H9 (cell line): ENCODE measurements at regions not wholly inside any gene's neighbourhood (a gene's known extent, or its start where the extent isn't known, plus 50 kb on each side); places are given as distances from the start of the nearest gene placed in this dataset.

Source experiments
- DNase-seq: peaks from one replicate; pipeline ENCODE4 v3.0.0-alpha.2; 2017
- H2AFZ ChIP-seq: one replicate; pipeline ENCODE4 v1.6.1; 2013; ENCODE audit warnings: mild to moderate bottlenecking, low read length, control low read depth, moderate library complexity
- H2AK5ac ChIP-seq: 2 replicates; pipeline ENCODE4 v1.6.1; 2013; ENCODE audit warnings: low read length, control low read depth, mixed read lengths; ENCODE audit not compliant: insufficient read length
- H2BK120ac ChIP-seq: one replicate; pipeline ENCODE4 v1.6.1; 2013; ENCODE audit warnings: low read depth, mild to moderate bottlenecking, low read length, control low read depth, inconsistent platforms; ENCODE audit not compliant: poor library complexity, severe bottlenecking
- H2BK12ac ChIP-seq: 2 replicates; pipeline ENCODE4 v1.6.1; 2013; ENCODE audit warnings: low read length, control low read depth, mixed read lengths, low read depth; ENCODE audit not compliant: insufficient read length
- H2BK15ac ChIP-seq: 2 replicates; pipeline ENCODE4 v1.6.1; 2013; ENCODE audit warnings: low read depth, low read length, control low read depth
- H2BK20ac ChIP-seq: one replicate; pipeline ENCODE4 v1.6.1; 2013; ENCODE audit warnings: low read depth, mild to moderate bottlenecking, low read length, control low read depth, inconsistent platforms; ENCODE audit not compliant: poor library complexity, severe bottlenecking
- H2BK5ac ChIP-seq: 2 replicates; pipeline ENCODE4 v1.6.1; 2013; ENCODE audit warnings: low read length, control low read depth, mixed read lengths; ENCODE audit not compliant: insufficient read length
- H3K14ac ChIP-seq: 2 replicates; pipeline ENCODE4 v1.6.1; 2013; ENCODE audit warnings: low read length, control low read depth; ENCODE audit not compliant: insufficient read depth
- H3K18ac ChIP-seq: 2 replicates; pipeline ENCODE4 v1.6.1; 2013; ENCODE audit warnings: low read depth, mild to moderate bottlenecking, mixed read lengths, low read length, control low read depth; ENCODE audit not compliant: insufficient read length
- H3K23ac ChIP-seq: 2 replicates; pipeline ENCODE4 v1.6.1; 2013; ENCODE audit warnings: low read length, control low read depth, mixed read lengths, low read depth; ENCODE audit not compliant: insufficient read length
- H3K23me2 ChIP-seq: 2 replicates; pipeline ENCODE4 v1.6.1; 2013; ENCODE audit warnings: low read depth, mild to moderate bottlenecking, mixed read lengths, low read length, control low read depth; ENCODE audit not compliant: insufficient read length, poor library complexity, severe bottlenecking
- H3K27ac ChIP-seq: 2 replicates; pipeline ENCODE4 v1.5.1; 2013; ENCODE audit warnings: low read length, control low read depth, mixed read lengths, low read depth; ENCODE audit not compliant: insufficient read length
- H3K27me3 ChIP-seq: 2 replicates; pipeline ENCODE4 v1.6.1; 2013; ENCODE audit warnings: low read length, control low read depth, inconsistent platforms; ENCODE audit not compliant: insufficient read depth
- H3K4ac ChIP-seq: 2 replicates; pipeline ENCODE4 v1.6.1; 2013; ENCODE audit warnings: low read depth, mild to moderate bottlenecking, control low read depth, inconsistent platforms, low read length, moderate library complexity
- H3K4me1 ChIP-seq: 2 replicates; pipeline ENCODE4 v1.6.1; 2013; ENCODE audit warnings: low read length, control low read depth, inconsistent platforms; ENCODE audit not compliant: insufficient read depth
- H3K4me2 ChIP-seq: 2 replicates; pipeline ENCODE4 v1.6.1; 2013; ENCODE audit warnings: low read length, control low read depth, mixed read lengths; ENCODE audit not compliant: insufficient read length, insufficient read depth
- H3K56ac ChIP-seq: 2 replicates; pipeline ENCODE4 v1.6.1; 2013; ENCODE audit warnings: low read depth, mild to moderate bottlenecking, mixed read lengths, low read length, control low read depth; ENCODE audit not compliant: insufficient read length
- H3K79me1 ChIP-seq: 2 replicates; pipeline ENCODE4 v1.6.1; 2013; ENCODE audit warnings: low read depth, mild to moderate bottlenecking, moderate library complexity, low read length, control low read depth, inconsistent platforms; ENCODE audit not compliant: insufficient read depth, poor library complexity, severe bottlenecking
- H3K79me2 ChIP-seq: 2 replicates; pipeline ENCODE4 v1.6.1; 2013; ENCODE audit warnings: low read length, control low read depth, inconsistent platforms; ENCODE audit not compliant: insufficient read depth
- H3K9ac ChIP-seq: 2 replicates; pipeline ENCODE4 v1.6.1; 2013; ENCODE audit warnings: low read length, control low read depth, mixed read lengths; ENCODE audit not compliant: insufficient read length; ENCODE audit errors: extremely low read depth
- H3K9me3 ChIP-seq: one replicate; pipeline ENCODE4 v1.6.1; 2013; ENCODE audit warnings: low read depth, low read length, inconsistent platforms; ENCODE audit not compliant: control insufficient read depth
- H3T11ph ChIP-seq: one replicate; pipeline ENCODE4 v1.6.1; 2013; ENCODE audit warnings: mild to moderate bottlenecking, low read length, control low read depth, inconsistent platforms
- H4K20me1 ChIP-seq: one replicate; pipeline ENCODE4 v1.6.1; 2013; ENCODE audit not compliant: control insufficient read depth, insufficient read length, insufficient read depth
- H4K5ac ChIP-seq: 2 replicates; pipeline ENCODE4 v1.6.1; 2013; ENCODE audit warnings: low read depth, mild to moderate bottlenecking, mixed read lengths, low read length, control low read depth; ENCODE audit not compliant: insufficient read length
- H4K8ac ChIP-seq: replicated peaks from 2 replicates; pipeline ENCODE4 v1.6.1; 2013; ENCODE audit warnings: low read length, control low read depth, mixed read lengths, low read depth; ENCODE audit not compliant: insufficient read length
- H4K91ac ChIP-seq: 2 replicates; pipeline ENCODE4 v1.6.1; 2013; ENCODE audit warnings: low read depth, mild to moderate bottlenecking, moderate library complexity, mixed read lengths, low read length, control low read depth; ENCODE audit not compliant: insufficient read length
- H3K27ac Mint-ChIP-seq, 3 experiments: 2 replicates in 2 of 3; 3 replicates in 1 of 3; pipeline ENCODE4 v1.8.0; 2020 to 2021; ENCODE audit warnings: mixed read lengths in 3 of 3, mild to moderate bottlenecking in 1 of 3, moderate library complexity in 1 of 3
- H3K27me3 Mint-ChIP-seq: 2 replicates; pipeline ENCODE4 v1.8.0; 2021; ENCODE audit warnings: low read depth, mild to moderate bottlenecking, moderate library complexity, mixed read lengths
- H3K36me3 Mint-ChIP-seq, 3 experiments: 2 replicates in 2 of 3; 3 replicates in 1 of 3; pipeline ENCODE4 v1.8.0; 2020 to 2021; ENCODE audit warnings: low read depth in 3 of 3, mixed read lengths in 3 of 3; ENCODE audit not compliant: insufficient read depth in 1 of 3
- H3K4me1 Mint-ChIP-seq, 2 experiments: 2 replicates each; pipeline ENCODE4 v1.8.0; 2020; ENCODE audit warnings: mixed read lengths in 2 of 2
- H3K4me3 Mint-ChIP-seq, 2 experiments: 2 replicates in 1 of 2; 3 replicates in 1 of 2; pipeline ENCODE4 v1.8.0; 2020 to 2021; ENCODE audit warnings: mild to moderate bottlenecking in 2 of 2, mixed read lengths in 2 of 2, moderate library complexity in 1 of 2
- H3K9me3 Mint-ChIP-seq, 2 experiments: 2 replicates in 1 of 2; 3 replicates in 1 of 2; pipeline ENCODE4 v1.8.0; 2020; ENCODE audit warnings: mild to moderate bottlenecking in 2 of 2, mixed read lengths in 2 of 2, moderate library complexity in 1 of 2
- CTCF ChIP-seq: fragments of 200-600 bp; sonication (generic); conservative IDR thresholded peaks from 3 replicates; pipeline ENCODE4 v1.8.0; 2021; ENCODE audit warnings: antibody characterized with exemption, mild to moderate bottlenecking
- WGBS: extraction: QIAGEN DNeasy Blood & Tissue Kit; methylation state at CpG from one replicate; pipeline ENCODE4 v1.1.7; 2013; ENCODE audit warnings: missing lambda C conversion rate, low lambda C conversion rate, mixed read lengths; ENCODE audit not compliant: insufficient read length; ENCODE audit errors: extremely low coverage; 5-methylcytosine and 5-hydroxymethylcytosine counted together

GRCh38 chr11:91374794-91375193 is 849.8 kb upstream of the FAT3 start:
- Mint-ChIP-seq H3K27me3 (no peaks in the 10 kb centered on the region), H3K9me3 (no peaks in the 10 kb centered on the region), H3K36me3 (no peaks in the 10 kb centered on the region), H3K4me3 (no peak overlapping the region), H3K27ac (no peak overlapping the region), H3K4me1 (no peaks in the 10 kb centered on the region)
- Histone ChIP-seq H3K9ac (no peak overlapping the region), H4K8ac (no peak overlapping the region), H3K4me2 (no peak overlapping the region), H2BK15ac (no peak overlapping the region), H2BK12ac (no peak overlapping the region), H4K5ac (no peak overlapping the region), H3T11ph (no peak overlapping the region), H4K20me1 (no peaks in the 10 kb centered on the region), H2BK120ac (no peak overlapping the region), H3K56ac (no peak overlapping the region), H3K27me3 (no peaks in the 10 kb centered on the region), H2AFZ (no peak overlapping the region), H3K14ac (no peak overlapping the region), H3K23ac (no peak overlapping the region), H2BK20ac (no peak overlapping the region), H3K9me3 (no peaks in the 10 kb centered on the region), H2AK5ac (no peak overlapping the region), H3K79me1 (no peaks in the 10 kb centered on the region), H3K4ac (no peak overlapping the region), H3K27ac (no peak overlapping the region), H3K23me2 (no peaks in the 10 kb centered on the region), H3K79me2 (no peaks in the 10 kb centered on the region), H3K18ac (no peak overlapping the region), H2BK5ac (no peak overlapping the region), H3K4me1 (no peaks in the 10 kb centered on the region), H4K91ac (no peak overlapping the region)
- WGBS = no CpG with 5 or more reads among the region's 2 CpGs
- TF ChIP-seq CTCF = no peak
- DNase-seq = no peak
